SK-N-SH treated with all-trans-retinoic acid at 6 μM for 48 hours (cell line): ENCODE measurements at regions not wholly inside any gene's neighbourhood (a gene's known extent, or its start where the extent isn't known, plus 50 kb on each side); places are given as distances from the start of the nearest gene placed in this dataset.

Experiments used
- ARNTL ChIP-seq: fragments of 450-650 bp; formaldehyde crosslinking; IDR thresholded peaks from 2 replicates; pipeline ENCODE4 v1.5.0; 2020; ENCODE audit warnings: low read depth, mild to moderate bottlenecking, moderate library complexity, borderline replicate concordance
- BACH2 ChIP-seq: fragments of 250-450 bp; sonication (Bioruptor Pico); IDR thresholded peaks from 2 replicates; pipeline ENCODE4 v1.9.0; 2021; ENCODE audit warnings: mild to moderate bottlenecking, borderline replicate concordance
- OSR1 ChIP-seq: fragments of 250-450 bp; sonication (Bioruptor Pico); IDR thresholded peaks from 2 replicates; pipeline ENCODE4 v1.8.0; 2022; ENCODE audit warnings: moderate library complexity, mild to moderate bottlenecking, inconsistent platforms
- PPARA ChIP-seq: fragments of 250-450 bp; sonication (Bioruptor Pico); IDR thresholded peaks from 2 replicates; pipeline ENCODE4 v1.5.0; 2020; ENCODE audit warnings: mild to moderate bottlenecking, borderline replicate concordance
- RARB ChIP-seq: fragments of 250-450 bp; sonication (Bioruptor Pico); IDR thresholded peaks from 2 replicates; pipeline ENCODE4 v1.8.0; 2021; ENCODE audit warnings: mild to moderate bottlenecking, moderate library complexity
- SNAI2 ChIP-seq: fragments of 250-450 bp; sonication (Bioruptor Pico); IDR thresholded peaks from 2 replicates; pipeline ENCODE4 v1.5.0; 2020; ENCODE audit warnings: mild to moderate bottlenecking, moderate library complexity
- TOX ChIP-seq: fragments of 250-450 bp; sonication (Bioruptor Pico); IDR thresholded peaks from 2 replicates; pipeline ENCODE4 v1.8.0; 2021; ENCODE audit warnings: mild to moderate bottlenecking, moderate library complexity, borderline replicate concordance
- ZFP3 ChIP-seq: fragments of 250-450 bp; sonication (Bioruptor Pico); IDR thresholded peaks from 2 replicates; pipeline ENCODE4 v1.5.0; 2020; ENCODE audit warnings: mild to moderate bottlenecking, moderate library complexity
- ZNF565 ChIP-seq: fragments of 450-650 bp; formaldehyde crosslinking; conservative IDR thresholded peaks from 2 replicates; pipeline ENCODE4 v1.5.0; 2020; ENCODE audit warnings: low read depth, mild to moderate bottlenecking, moderate library complexity
- ZNF70 ChIP-seq: fragments of 450-650 bp; formaldehyde crosslinking; IDR thresholded peaks from 2 replicates; pipeline ENCODE4 v1.5.0; 2020; ENCODE audit warnings: mild to moderate bottlenecking, moderate library complexity
- TF ChIP-seq, protein P1 (sequence below): fragments of 250-450 bp; sonication (Bioruptor Pico); IDR thresholded peaks from 2 replicates; pipeline ENCODE4 v1.5.0; 2020; ENCODE audit warnings: mild to moderate bottlenecking, moderate library complexity
- TF ChIP-seq, protein P2 (sequence below): fragments of 250-450 bp; sonication (Bioruptor Pico); IDR thresholded peaks from 2 replicates; pipeline ENCODE4 v1.5.1; 2021; ENCODE audit warnings: mild to moderate bottlenecking, moderate library complexity
- TF ChIP-seq, protein P3 (sequence below): fragments of 250-450 bp; sonication (Bioruptor Pico); IDR thresholded peaks from 2 replicates; pipeline ENCODE4 v1.8.0; 2020; ENCODE audit warnings: mild to moderate bottlenecking, moderate library complexity, borderline replicate concordance

DNA sequence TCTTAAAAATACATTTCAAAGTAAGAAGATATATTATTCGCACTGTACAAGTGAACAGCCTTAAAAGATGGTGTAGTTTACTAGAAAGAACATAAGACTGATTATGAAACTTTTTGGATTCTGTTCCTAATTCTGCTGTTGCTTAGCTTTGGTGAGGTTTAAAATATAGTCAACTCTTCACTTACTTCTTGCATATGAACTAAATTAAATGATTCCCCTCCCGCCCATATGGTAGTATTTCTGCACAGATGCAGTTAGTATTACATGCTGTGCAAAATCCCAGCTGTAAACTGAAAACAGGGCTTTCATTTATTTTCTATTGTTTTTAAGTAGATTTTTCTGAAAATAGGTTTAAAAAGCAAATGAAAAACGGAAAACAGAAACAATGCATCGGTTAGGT is 345.4 kb upstream of the NCAM2 start:
- no peak for TF ChIP-seq ZNF70 (CRISPR knock-in tag)
- TF ChIP-seq, protein P1, sequence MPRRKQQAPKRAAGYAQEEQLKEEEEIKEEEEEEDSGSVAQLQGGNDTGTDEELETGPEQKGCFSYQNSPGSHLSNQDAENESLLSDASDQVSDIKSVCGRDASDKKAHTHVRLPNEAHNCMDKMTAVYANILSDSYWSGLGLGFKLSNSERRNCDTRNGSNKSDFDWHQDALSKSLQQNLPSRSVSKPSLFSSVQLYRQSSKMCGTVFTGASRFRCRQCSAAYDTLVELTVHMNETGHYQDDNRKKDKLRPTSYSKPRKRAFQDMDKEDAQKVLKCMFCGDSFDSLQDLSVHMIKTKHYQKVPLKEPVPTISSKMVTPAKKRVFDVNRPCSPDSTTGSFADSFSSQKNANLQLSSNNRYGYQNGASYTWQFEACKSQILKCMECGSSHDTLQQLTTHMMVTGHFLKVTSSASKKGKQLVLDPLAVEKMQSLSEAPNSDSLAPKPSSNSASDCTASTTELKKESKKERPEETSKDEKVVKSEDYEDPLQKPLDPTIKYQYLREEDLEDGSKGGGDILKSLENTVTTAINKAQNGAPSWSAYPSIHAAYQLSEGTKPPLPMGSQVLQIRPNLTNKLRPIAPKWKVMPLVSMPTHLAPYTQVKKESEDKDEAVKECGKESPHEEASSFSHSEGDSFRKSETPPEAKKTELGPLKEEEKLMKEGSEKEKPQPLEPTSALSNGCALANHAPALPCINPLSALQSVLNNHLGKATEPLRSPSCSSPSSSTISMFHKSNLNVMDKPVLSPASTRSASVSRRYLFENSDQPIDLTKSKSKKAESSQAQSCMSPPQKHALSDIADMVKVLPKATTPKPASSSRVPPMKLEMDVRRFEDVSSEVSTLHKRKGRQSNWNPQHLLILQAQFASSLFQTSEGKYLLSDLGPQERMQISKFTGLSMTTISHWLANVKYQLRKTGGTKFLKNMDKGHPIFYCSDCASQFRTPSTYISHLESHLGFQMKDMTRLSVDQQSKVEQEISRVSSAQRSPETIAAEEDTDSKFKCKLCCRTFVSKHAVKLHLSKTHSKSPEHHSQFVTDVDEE (CRISPR knock-in tag), result no peak
- TF ChIP-seq ZFP3 (CRISPR knock-in tag), result no peak
- TF ChIP-seq, protein P2, sequence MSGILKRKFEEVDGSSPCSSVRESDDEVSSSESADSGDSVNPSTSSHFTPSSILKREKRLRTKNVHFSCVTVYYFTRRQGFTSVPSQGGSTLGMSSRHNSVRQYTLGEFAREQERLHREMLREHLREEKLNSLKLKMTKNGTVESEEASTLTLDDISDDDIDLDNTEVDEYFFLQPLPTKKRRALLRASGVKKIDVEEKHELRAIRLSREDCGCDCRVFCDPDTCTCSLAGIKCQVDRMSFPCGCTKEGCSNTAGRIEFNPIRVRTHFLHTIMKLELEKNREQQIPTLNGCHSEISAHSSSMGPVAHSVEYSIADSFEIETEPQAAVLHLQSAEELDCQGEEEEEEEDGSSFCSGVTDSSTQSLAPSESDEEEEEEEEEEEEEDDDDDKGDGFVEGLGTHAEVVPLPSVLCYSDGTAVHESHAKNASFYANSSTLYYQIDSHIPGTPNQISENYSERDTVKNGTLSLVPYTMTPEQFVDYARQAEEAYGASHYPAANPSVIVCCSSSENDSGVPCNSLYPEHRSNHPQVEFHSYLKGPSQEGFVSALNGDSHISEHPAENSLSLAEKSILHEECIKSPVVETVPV, result no peak
- TF ChIP-seq OSR1, result no peak
- no peak for TF ChIP-seq PPARA (CRISPR knock-in tag)
- TF ChIP-seq, protein P3, sequence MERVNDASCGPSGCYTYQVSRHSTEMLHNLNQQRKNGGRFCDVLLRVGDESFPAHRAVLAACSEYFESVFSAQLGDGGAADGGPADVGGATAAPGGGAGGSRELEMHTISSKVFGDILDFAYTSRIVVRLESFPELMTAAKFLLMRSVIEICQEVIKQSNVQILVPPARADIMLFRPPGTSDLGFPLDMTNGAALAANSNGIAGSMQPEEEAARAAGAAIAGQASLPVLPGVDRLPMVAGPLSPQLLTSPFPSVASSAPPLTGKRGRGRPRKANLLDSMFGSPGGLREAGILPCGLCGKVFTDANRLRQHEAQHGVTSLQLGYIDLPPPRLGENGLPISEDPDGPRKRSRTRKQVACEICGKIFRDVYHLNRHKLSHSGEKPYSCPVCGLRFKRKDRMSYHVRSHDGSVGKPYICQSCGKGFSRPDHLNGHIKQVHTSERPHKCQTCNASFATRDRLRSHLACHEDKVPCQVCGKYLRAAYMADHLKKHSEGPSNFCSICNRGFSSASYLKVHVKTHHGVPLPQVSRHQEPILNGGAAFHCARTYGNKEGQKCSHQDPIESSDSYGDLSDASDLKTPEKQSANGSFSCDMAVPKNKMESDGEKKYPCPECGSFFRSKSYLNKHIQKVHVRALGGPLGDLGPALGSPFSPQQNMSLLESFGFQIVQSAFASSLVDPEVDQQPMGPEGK, result no peak
- TF ChIP-seq SNAI2 (CRISPR knock-in tag), result no peak
- TF ChIP-seq TOX, result no peak
- TF ChIP-seq ZNF565 (CRISPR knock-in tag), result no peak
- TF ChIP-seq RARB, result no peak
- TF ChIP-seq ARNTL (CRISPR knock-in tag), result no peak
- no peak for TF ChIP-seq BACH2 (CRISPR knock-in tag)
